ENCODE measurements at regions not wholly inside any gene's neighbourhood (a gene's known extent, or its start where the extent isn't known, plus 50 kb on each side); places are given as distances from the start of the nearest gene placed in this dataset.

GRCh38 chr4:164484551-164484950 lies 269.4 kb upstream of the SMIM31 start:
- no peak overlapping the region for H3K27ac ChIP-seq (ENCODE audit: low read depth, low read length)
- H3K79me2 ChIP-seq (ENCODE audit: control insufficient read depth, insufficient read depth, low read length, unreplicated experiment), result no peaks in the 10 kb centered on the region
- H3K27me3 ChIP-seq (ENCODE audit: insufficient read depth, low read length), result no peaks in the 10 kb centered on the region
- H2AFZ ChIP-seq (ENCODE audit: low read length, unreplicated experiment), result no peak overlapping the region
- no peak overlapping the region for H3K4me3 ChIP-seq (ENCODE audit: low read depth, low read length)
- no peaks in the 10 kb centered on the region for H3K4me1 ChIP-seq (ENCODE audit: control insufficient read depth, insufficient read depth, low read length, unreplicated experiment)
- H3K36me3 ChIP-seq (ENCODE audit: insufficient read depth, low read length), result no peaks in the 10 kb centered on the region

DNA sequence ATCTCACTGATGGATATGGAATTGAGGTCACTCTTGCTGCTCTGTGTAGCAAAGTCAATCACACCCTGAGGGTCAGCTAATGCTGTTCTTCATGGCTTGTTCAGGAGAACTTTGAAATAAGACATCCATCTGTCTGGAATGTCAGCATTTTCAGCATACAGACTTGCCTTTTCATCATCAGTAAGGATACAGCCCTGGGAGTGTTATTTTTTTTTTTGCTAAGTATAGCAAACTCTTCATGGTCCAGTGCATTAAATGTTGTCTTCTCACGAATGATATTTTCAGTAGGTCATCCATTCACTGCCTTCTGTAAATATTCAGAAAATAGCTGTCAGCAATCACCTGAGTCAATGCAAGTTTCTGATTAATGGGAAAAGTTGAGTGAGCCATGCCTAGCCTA lies 268.8 kb upstream of the SMIM31 start:
- no peaks in the 10 kb centered on the region for H3K79me2 ChIP-seq (ENCODE audit: control insufficient read depth, insufficient read depth, low read length, unreplicated experiment)

GRCh38 chr4:164488114-164488513 lies 265.8 kb upstream of the SMIM31 start:
- Histone ChIP-seq H3K27ac (ENCODE audit: low read depth, low read length) (no peak overlapping the region), H3K27me3 (ENCODE audit: insufficient read depth, low read length) (no peaks in the 10 kb centered on the region), H2AFZ (ENCODE audit: low read length, unreplicated experiment) (no peak overlapping the region), H3K79me2 (ENCODE audit: control insufficient read depth, insufficient read depth, low read length, unreplicated experiment) (no peaks in the 10 kb centered on the region), H3K4me3 (ENCODE audit: low read depth, low read length) (no peak overlapping the region), H3K36me3 (ENCODE audit: insufficient read depth, low read length) (no peaks in the 10 kb centered on the region), H3K4me1 (ENCODE audit: control insufficient read depth, insufficient read depth, low read length, unreplicated experiment) (no peaks in the 10 kb centered on the region)

More for the DNA sequence above, 268.8 kb upstream of the SMIM31 start:
- Histone ChIP-seq H3K36me3 (ENCODE audit: insufficient read depth, low read length) (no peaks in the 10 kb centered on the region), H3K27ac (ENCODE audit: low read depth, low read length) (no peak overlapping the region), H3K4me3 (ENCODE audit: low read depth, low read length) (no peak overlapping the region), H3K4me1 (ENCODE audit: control insufficient read depth, insufficient read depth, low read length, unreplicated experiment) (no peaks in the 10 kb centered on the region), H3K27me3 (ENCODE audit: insufficient read depth, low read length) (no peaks in the 10 kb centered on the region), H2AFZ (ENCODE audit: low read length, unreplicated experiment) (no peak overlapping the region)

- no peak overlapping the region for H3K4me3 ChIP-seq (ENCODE audit: low read depth, low read length)
- H3K27me3 ChIP-seq (ENCODE audit: insufficient read depth, low read length), result no peaks in the 10 kb centered on the region
- no peak overlapping the region for H3K27ac ChIP-seq (ENCODE audit: low read depth, low read length)
- no peak overlapping the region for H2AFZ ChIP-seq (ENCODE audit: low read length, unreplicated experiment)
- H3K79me2 ChIP-seq (ENCODE audit: control insufficient read depth, insufficient read depth, low read length, unreplicated experiment), result no peaks in the 10 kb centered on the region
- H3K36me3 ChIP-seq (ENCODE audit: insufficient read depth, low read length), result no peaks in the 10 kb centered on the region
- H3K4me1 ChIP-seq (ENCODE audit: control insufficient read depth, insufficient read depth, low read length, unreplicated experiment), result no peaks in the 10 kb centered on the region
Observed at GRCh38 chr4:164501074-164501473, 252.9 kb upstream of the SMIM31 start.

GRCh38 chr4:164503874-164504273 lies 250.1 kb upstream of the SMIM31 start:
- no peaks in the 10 kb centered on the region for H3K4me1 ChIP-seq (ENCODE audit: control insufficient read depth, insufficient read depth, low read length, unreplicated experiment)
- no peaks in the 10 kb centered on the region for H3K27me3 ChIP-seq (ENCODE audit: insufficient read depth, low read length)
- no peaks in the 10 kb centered on the region for H3K79me2 ChIP-seq (ENCODE audit: control insufficient read depth, insufficient read depth, low read length, unreplicated experiment)
- no peaks in the 10 kb centered on the region for H3K36me3 ChIP-seq (ENCODE audit: insufficient read depth, low read length)
- no peak overlapping the region for H2AFZ ChIP-seq (ENCODE audit: low read length, unreplicated experiment)
- H3K27ac ChIP-seq (ENCODE audit: low read depth, low read length), result no peak overlapping the region
- H3K4me3 ChIP-seq (ENCODE audit: low read depth, low read length), result no peak overlapping the region

DNA sequence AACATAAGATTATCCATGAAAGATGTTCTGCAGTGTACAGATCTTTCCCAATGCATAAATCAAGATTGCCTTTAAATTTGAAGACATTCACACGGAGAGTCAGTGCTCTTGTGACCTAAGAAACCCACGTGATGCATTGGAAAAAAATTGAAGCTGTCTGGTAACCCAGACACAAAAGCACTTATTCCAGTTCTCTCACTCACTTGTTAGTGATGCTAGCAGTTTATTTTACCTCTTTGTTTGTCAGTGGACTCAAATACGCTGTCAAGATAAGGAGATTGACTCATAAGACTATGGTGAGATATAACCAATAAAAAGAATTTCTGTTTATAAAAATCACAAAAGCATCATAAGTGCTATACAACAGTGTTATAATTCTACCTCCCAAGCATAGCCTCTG lies 245.8 kb upstream of the SMIM31 start:
- no peaks in the 10 kb centered on the region for H3K4me1 ChIP-seq (ENCODE audit: control insufficient read depth, insufficient read depth, low read length, unreplicated experiment)
- H2AFZ ChIP-seq (ENCODE audit: low read length, unreplicated experiment), result no peak overlapping the region

DNA sequence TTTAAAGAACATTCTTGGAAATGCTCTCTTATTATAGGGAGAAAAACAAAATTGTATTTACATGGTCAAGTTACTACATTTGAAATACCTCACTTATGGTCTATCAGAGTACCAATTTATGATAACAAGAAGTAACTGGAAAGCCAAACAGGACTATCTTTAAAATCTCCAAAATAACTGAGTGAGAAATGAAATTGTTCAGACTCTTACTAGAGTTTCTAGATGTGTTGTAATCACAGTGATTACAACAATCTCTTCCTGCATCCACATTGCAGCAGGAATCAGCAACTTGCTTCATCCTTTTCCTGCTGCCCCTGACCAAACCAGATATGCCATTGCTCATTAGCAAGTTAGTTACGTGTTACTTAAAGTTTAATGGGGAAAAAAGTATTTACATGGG lies 245.2 kb upstream of the SMIM31 start:
- Histone ChIP-seq H3K4me1 (ENCODE audit: control insufficient read depth, insufficient read depth, low read length, unreplicated experiment) (no peaks in the 10 kb centered on the region), H3K36me3 (ENCODE audit: insufficient read depth, low read length) (no peaks in the 10 kb centered on the region), H3K4me3 (ENCODE audit: low read depth, low read length) (no peak overlapping the region), H3K27ac (ENCODE audit: low read depth, low read length) (no peak overlapping the region), H2AFZ (ENCODE audit: low read length, unreplicated experiment) (no peak overlapping the region), H3K79me2 (ENCODE audit: control insufficient read depth, insufficient read depth, low read length, unreplicated experiment) (no peaks in the 10 kb centered on the region), H3K27me3 (ENCODE audit: insufficient read depth, low read length) (no peaks in the 10 kb centered on the region)

More for the DNA sequence above, 245.8 kb upstream of the SMIM31 start:
- H3K27me3 ChIP-seq (ENCODE audit: insufficient read depth, low read length), result no peaks in the 10 kb centered on the region
- H3K4me3 ChIP-seq (ENCODE audit: low read depth, low read length), result no peak overlapping the region
- no peaks in the 10 kb centered on the region for H3K79me2 ChIP-seq (ENCODE audit: control insufficient read depth, insufficient read depth, low read length, unreplicated experiment)
- H3K27ac ChIP-seq (ENCODE audit: low read depth, low read length), result no peak overlapping the region
- H3K36me3 ChIP-seq (ENCODE audit: insufficient read depth, low read length), result no peaks in the 10 kb centered on the region

- Histone ChIP-seq H3K27me3 (ENCODE audit: insufficient read depth, low read length) (no peaks in the 10 kb centered on the region), H3K79me2 (ENCODE audit: control insufficient read depth, insufficient read depth, low read length, unreplicated experiment) (no peaks in the 10 kb centered on the region), H3K27ac (ENCODE audit: low read depth, low read length) (no peak overlapping the region), H3K4me1 (ENCODE audit: control insufficient read depth, insufficient read depth, low read length, unreplicated experiment) (no peaks in the 10 kb centered on the region), H2AFZ (ENCODE audit: low read length, unreplicated experiment) (no peak overlapping the region), H3K36me3 (ENCODE audit: insufficient read depth, low read length) (no peaks in the 10 kb centered on the region), H3K4me3 (ENCODE audit: low read depth, low read length) (no peak overlapping the region)
Observed at GRCh38 chr4:164509951-164510350, 244.0 kb upstream of the SMIM31 start.

DNA sequence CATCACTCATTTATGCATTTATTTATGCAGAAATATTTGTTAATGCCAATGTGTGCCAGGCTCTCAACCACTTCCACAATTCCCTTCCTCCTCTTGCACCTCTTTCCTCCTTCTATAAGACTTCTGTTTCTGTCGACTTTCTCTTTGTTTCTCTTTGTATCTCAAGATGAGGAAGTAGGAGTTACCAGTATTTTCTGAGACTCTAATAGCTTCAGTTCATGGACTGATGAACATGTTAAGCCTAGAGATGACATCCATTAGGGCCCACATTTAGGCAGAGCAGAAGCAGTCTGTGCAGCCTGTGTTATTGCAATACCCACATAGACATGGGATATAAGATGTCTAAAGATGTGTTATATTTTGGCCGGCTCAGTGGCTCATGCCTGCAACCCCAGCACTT lies 241.8 kb upstream of the SMIM31 start:
- H3K4me3 ChIP-seq (ENCODE audit: low read depth, low read length), result no peak overlapping the region
- H3K4me1 ChIP-seq (ENCODE audit: control insufficient read depth, insufficient read depth, low read length, unreplicated experiment), result no peaks in the 10 kb centered on the region
- H2AFZ ChIP-seq (ENCODE audit: low read length, unreplicated experiment), result no peak overlapping the region

DNA sequence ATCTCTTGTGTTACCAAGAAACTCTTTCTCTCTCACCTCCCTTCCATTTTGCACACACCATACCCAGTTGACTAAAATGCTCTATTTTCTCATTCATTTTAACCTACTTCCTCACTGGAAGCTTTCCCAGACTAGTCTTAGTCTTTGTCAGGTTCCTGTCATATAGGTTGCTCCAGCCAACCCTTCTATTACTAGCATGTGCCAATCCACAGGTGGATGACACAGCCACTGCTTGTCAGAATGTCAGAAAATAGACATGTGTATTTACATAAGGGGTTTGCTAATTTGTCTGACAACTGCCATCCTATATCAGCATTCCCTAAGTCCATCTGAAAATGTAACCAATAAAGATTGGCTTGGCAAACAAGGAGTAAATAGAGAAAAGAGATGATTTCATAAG lies 239.2 kb upstream of the SMIM31 start:
- Histone ChIP-seq H3K4me3 (ENCODE audit: low read depth, low read length) (no peak overlapping the region), H3K27me3 (ENCODE audit: insufficient read depth, low read length) (no peaks in the 10 kb centered on the region), H3K36me3 (ENCODE audit: insufficient read depth, low read length) (no peaks in the 10 kb centered on the region), H3K79me2 (ENCODE audit: control insufficient read depth, insufficient read depth, low read length, unreplicated experiment) (no peaks in the 10 kb centered on the region), H2AFZ (ENCODE audit: low read length, unreplicated experiment) (no peak overlapping the region), H3K27ac (ENCODE audit: low read depth, low read length) (no peak overlapping the region), H3K4me1 (ENCODE audit: control insufficient read depth, insufficient read depth, low read length, unreplicated experiment) (no peaks in the 10 kb centered on the region)

More for the DNA sequence above, 241.8 kb upstream of the SMIM31 start:
- Histone ChIP-seq H3K36me3 (ENCODE audit: insufficient read depth, low read length) (no peaks in the 10 kb centered on the region), H3K27ac (ENCODE audit: low read depth, low read length) (no peak overlapping the region), H3K27me3 (ENCODE audit: insufficient read depth, low read length) (no peaks in the 10 kb centered on the region), H3K79me2 (ENCODE audit: control insufficient read depth, insufficient read depth, low read length, unreplicated experiment) (no peaks in the 10 kb centered on the region)

DNA sequence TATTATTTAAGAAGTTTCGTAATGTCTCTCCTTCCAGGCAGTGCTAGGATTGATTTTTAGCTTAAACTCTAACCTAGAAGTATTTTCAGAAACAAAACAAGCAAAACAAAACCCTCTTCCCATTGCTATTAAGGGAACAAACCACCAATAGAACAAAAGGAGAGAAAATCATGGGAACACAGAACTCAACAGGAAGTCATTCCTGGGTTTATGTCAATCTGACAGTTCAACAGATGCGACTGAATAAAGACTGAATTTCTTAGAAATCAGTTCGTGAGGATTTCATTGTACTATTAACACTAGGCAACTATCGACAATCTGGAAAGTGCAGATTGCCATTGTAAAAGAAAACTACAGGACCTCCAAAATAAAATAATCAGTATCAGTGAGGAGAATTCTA lies 229.1 kb upstream of the SMIM31 start:
- Histone ChIP-seq H2AFZ (ENCODE audit: low read length, unreplicated experiment) (no peak overlapping the region), H3K27me3 (ENCODE audit: insufficient read depth, low read length) (no peaks in the 10 kb centered on the region), H3K4me1 (ENCODE audit: control insufficient read depth, insufficient read depth, low read length, unreplicated experiment) (no peaks in the 10 kb centered on the region), H3K4me3 (ENCODE audit: low read depth, low read length) (no peak overlapping the region), H3K36me3 (ENCODE audit: insufficient read depth, low read length) (no peaks in the 10 kb centered on the region), H3K27ac (ENCODE audit: low read depth, low read length) (no peak overlapping the region), H3K79me2 (ENCODE audit: control insufficient read depth, insufficient read depth, low read length, unreplicated experiment) (no peaks in the 10 kb centered on the region)

All from ACC112 (cell line).